ENCODE measurements at regions not wholly inside any gene's neighbourhood (a gene's known extent, or its start where the extent isn't known, plus 50 kb on each side); places are given as distances from the start of the nearest gene placed in this dataset.

- no peaks in the 10 kb centered on the region for H3K79me2 ChIP-seq (ENCODE audit: low read length)
- no peaks in the 10 kb centered on the region for H4K20me1 ChIP-seq (ENCODE audit: insufficient read depth, low read length)
- H3K9me3 ChIP-seq (ENCODE audit: insufficient read depth, low read length) = no peaks in the 10 kb centered on the region
- no peaks in the 10 kb centered on the region for H3K4me1 ChIP-seq (ENCODE audit: low read length)
- no peaks in the 10 kb centered on the region for H3K36me3 ChIP-seq (replicated peaks; ENCODE audit: low read depth, low read length)
- no peak overlapping the region for H3K27ac ChIP-seq (ENCODE audit: low read length)
- H3K4me2 ChIP-seq (ENCODE audit: low read length) = no peak overlapping the region
- H2AFZ ChIP-seq (ENCODE audit: low read depth, low read length) = no peak overlapping the region
- no peaks in the 10 kb centered on the region for H3K27me3 ChIP-seq (ENCODE audit: low read depth, low read length)
- H3K9ac ChIP-seq (ENCODE audit: low read length) = no peak overlapping the region
- H3K4me3 ChIP-seq (ENCODE audit: low read length) = no peak overlapping the region
- no peak for TF ChIP-seq EZH2phosphoT487 (IDR thresholded peaks at IDR 0.05; ENCODE audit: low read depth)
- no peak for TF ChIP-seq CTCF (IDR thresholded peaks at IDR 0.05; ENCODE audit: low read depth, low read length)
These were observed 616.6 kb downstream of the METTL4 start for GRCh38 chr18:1954583-1955312.

GRCh38 chr18:1958798-1959197, 612.5 kb downstream of the METTL4 start:
- no peak overlapping the region for H3K4me2 ChIP-seq (ENCODE audit: low read length)
- no peaks in the 10 kb centered on the region for H3K27me3 ChIP-seq (ENCODE audit: low read depth, low read length)
- H3K9ac ChIP-seq (ENCODE audit: low read length) = no peak overlapping the region
- no peaks in the 10 kb centered on the region for H3K79me2 ChIP-seq (ENCODE audit: low read length)
- no peak overlapping the region for H3K4me3 ChIP-seq (ENCODE audit: low read length)
- TF ChIP-seq CTCF (IDR thresholded peaks at IDR 0.05; ENCODE audit: low read depth, low read length) = no peak
- TF ChIP-seq EZH2phosphoT487 (IDR thresholded peaks at IDR 0.05; ENCODE audit: low read depth) = no peak
- no peaks in the 10 kb centered on the region for H3K4me1 ChIP-seq (ENCODE audit: low read length)
- no peak overlapping the region for H2AFZ ChIP-seq (ENCODE audit: low read depth, low read length)
- H3K9me3 ChIP-seq (ENCODE audit: insufficient read depth, low read length) = no peaks in the 10 kb centered on the region
- H4K20me1 ChIP-seq (ENCODE audit: insufficient read depth, low read length) = no peaks in the 10 kb centered on the region
- H3K36me3 ChIP-seq (replicated peaks; ENCODE audit: low read depth, low read length) = no peaks in the 10 kb centered on the region
- H3K27ac ChIP-seq (ENCODE audit: low read length) = no peak overlapping the region

GRCh38 chr18:1965016-1965415, 606.3 kb downstream of the METTL4 start:
- Histone ChIP-seq H3K9ac (ENCODE audit: low read length) (no peak overlapping the region), H2AFZ (ENCODE audit: low read depth, low read length) (no peak overlapping the region), H3K27me3 (ENCODE audit: low read depth, low read length) (no peaks in the 10 kb centered on the region), H3K4me3 (ENCODE audit: low read length) (no peak overlapping the region), H3K79me2 (ENCODE audit: low read length) (no peaks in the 10 kb centered on the region), H3K4me1 (ENCODE audit: low read length) (no peaks in the 10 kb centered on the region), H3K36me3 (replicated peaks; ENCODE audit: low read depth, low read length) (no peaks in the 10 kb centered on the region), H3K27ac (ENCODE audit: low read length) (no peak overlapping the region), H3K4me2 (ENCODE audit: low read length) (no peak overlapping the region), H3K9me3 (ENCODE audit: insufficient read depth, low read length) (no peaks in the 10 kb centered on the region), H4K20me1 (ENCODE audit: insufficient read depth, low read length) (no peaks in the 10 kb centered on the region)
- no peak for TF ChIP-seq CTCF (IDR thresholded peaks at IDR 0.05; ENCODE audit: low read depth, low read length)
- TF ChIP-seq EZH2phosphoT487 (IDR thresholded peaks at IDR 0.05; ENCODE audit: low read depth) = no peak

GRCh38 chr18:1965541-1965940, 605.8 kb downstream of the METTL4 start:
- H3K4me1 ChIP-seq (ENCODE audit: low read length) = no peaks in the 10 kb centered on the region
- H4K20me1 ChIP-seq (ENCODE audit: insufficient read depth, low read length) = no peaks in the 10 kb centered on the region
- H2AFZ ChIP-seq (ENCODE audit: low read depth, low read length) = no peak overlapping the region
- no peak overlapping the region for H3K9ac ChIP-seq (ENCODE audit: low read length)
- no peaks in the 10 kb centered on the region for H3K79me2 ChIP-seq (ENCODE audit: low read length)
- no peak overlapping the region for H3K4me3 ChIP-seq (ENCODE audit: low read length)
- H3K27me3 ChIP-seq (ENCODE audit: low read depth, low read length) = no peaks in the 10 kb centered on the region
- H3K27ac ChIP-seq (ENCODE audit: low read length) = no peak overlapping the region
- TF ChIP-seq EZH2phosphoT487 (IDR thresholded peaks at IDR 0.05; ENCODE audit: low read depth) = no peak
- TF ChIP-seq CTCF (IDR thresholded peaks at IDR 0.05; ENCODE audit: low read depth, low read length) = no peak
- H3K36me3 ChIP-seq (replicated peaks; ENCODE audit: low read depth, low read length) = no peaks in the 10 kb centered on the region
- no peak overlapping the region for H3K4me2 ChIP-seq (ENCODE audit: low read length)
- H3K9me3 ChIP-seq (ENCODE audit: insufficient read depth, low read length) = no peaks in the 10 kb centered on the region

Data from OCI-LY3 (cell line).